ENCODE measurements at regions not wholly inside any gene's neighbourhood (a gene's known extent, or its start where the extent isn't known, plus 50 kb on each side); places are given as distances from the start of the nearest gene placed in this dataset.

- DNase-seq (ENCODE audit: low spot score) (no peak), ATAC-seq (no peak)
- intact Hi-C loops (cut with DNase I): no loop called here
Measured at GRCh38 chr2:11011359-11011758, 99.6 kb downstream of the KCNF1 start.

GRCh38 chr2:11012131-11012693 is 100.5 kb downstream of the KCNF1 start:
- ATAC-seq: no peak
- intact Hi-C loops (cut with DNase I): no loop called here
- DNase-seq (ENCODE audit: low spot score): no peak

GRCh38 chr2:11013196-11013595 is 101.5 kb downstream of the KCNF1 start:
- DNase-seq (ENCODE audit: low spot score): no peak

GRCh38 chr2:11014026-11014425 is 102.3 kb downstream of the KCNF1 start:
- DNase-seq (ENCODE audit: low spot score) (no peak), ATAC-seq (no peak)
- intact Hi-C loops (cut with DNase I): no loop called here

More at GRCh38 chr2:11013196-11013595, 101.5 kb downstream of the KCNF1 start:
- no peak for ATAC-seq
- intact Hi-C loops (cut with DNase I): no loop called here

- intact Hi-C loops (cut with DNase I): no loop called here
- no peak for DNase-seq (ENCODE audit: low spot score)
- no peak for ATAC-seq
Measured at GRCh38 chr2:11016735-11017388, 105.1 kb downstream of the KCNF1 start.

- intact Hi-C loops (cut with DNase I): no loop called here
- DNase-seq (ENCODE audit: low spot score) (no peak), ATAC-seq (no peak)
Measured at GRCh38 chr2:11017921-11018320, 106.2 kb downstream of the KCNF1 start.

GRCh38 chr2:11018651-11019185 is 107.0 kb downstream of the KCNF1 start:
- intact Hi-C loops (cut with DNase I): no loop called here
- no peak for DNase-seq (ENCODE audit: low spot score)
- ATAC-seq: no peak

- intact Hi-C loops (cut with DNase I): no loop called here
- ATAC-seq (no peak), DNase-seq (ENCODE audit: low spot score) (no peak)
Measured at GRCh38 chr2:11019614-11020013, 107.9 kb downstream of the KCNF1 start.

GRCh38 chr2:11022064-11022463 is 110.3 kb downstream of the KCNF1 start:
- intact Hi-C loops (cut with DNase I): no loop called here
- DNase-seq (ENCODE audit: low spot score) (no peak), ATAC-seq (no peak)

GRCh38 chr2:11022591-11023273 is 111.0 kb downstream of the KCNF1 start:
- intact Hi-C loops (cut with DNase I): no loop called here
- ATAC-seq (no peak), DNase-seq (ENCODE audit: low spot score) (no peak)

GRCh38 chr2:11023326-11024258 is 111.9 kb downstream of the KCNF1 start:
- intact Hi-C loops (cut with DNase I): no loop called here
- DNase-seq (ENCODE audit: low spot score): no peak
- no peak for ATAC-seq

GRCh38 chr2:11024259-11024645 is 112.5 kb downstream of the KCNF1 start:
- no peak for ATAC-seq
- no peak for DNase-seq (ENCODE audit: low spot score)
- intact Hi-C loops (cut with DNase I): no loop called here

GRCh38 chr2:11024687-11025086 is 113.0 kb downstream of the KCNF1 start:
- intact Hi-C loops (cut with DNase I): no loop called here
- DNase-seq (ENCODE audit: low spot score) (no peak), ATAC-seq (no peak)

GRCh38 chr2:11026286-11026921 is 114.7 kb downstream of the KCNF1 start:
- DNase-seq (ENCODE audit: low spot score): no peak
- intact Hi-C loops (cut with DNase I): no loop called here
- no peak for ATAC-seq

GRCh38 chr2:11027195-11027594 is 115.5 kb downstream of the KCNF1 start:
- DNase-seq (ENCODE audit: low spot score) (no peak), ATAC-seq (no peak)
- intact Hi-C loops (cut with DNase I): no loop called here

- ATAC-seq (no peak), DNase-seq (ENCODE audit: low spot score) (no peak)
- intact Hi-C loops (cut with DNase I): no loop called here
Measured at GRCh38 chr2:11028407-11028916, 116.7 kb downstream of the KCNF1 start.

GRCh38 chr2:11029136-11029535 is 117.4 kb downstream of the KCNF1 start:
- ATAC-seq (no peak), DNase-seq (ENCODE audit: low spot score) (no peak)
- intact Hi-C loops (cut with DNase I): no loop called here

- intact Hi-C loops (cut with DNase I): no loop called here
- no peak for DNase-seq (ENCODE audit: low spot score)
- ATAC-seq: no peak
Measured at GRCh38 chr2:11030036-11030435, 118.3 kb downstream of the KCNF1 start.

GRCh38 chr2:11030909-11031308 is 119.2 kb downstream of the KCNF1 start:
- no peak for ATAC-seq
- intact Hi-C loops (cut with DNase I): no loop called here

More at GRCh38 chr2:11030909-11031308, 119.2 kb downstream of the KCNF1 start:
- no peak for DNase-seq (ENCODE audit: low spot score)

All from sciatic nerve (tissue), 2 donors.